Breast epithelium (tissue), 4 donors: ENCODE measurements at regions not wholly inside any gene's neighbourhood (a gene's known extent, or its start where the extent isn't known, plus 50 kb on each side); places are given as distances from the start of the nearest gene placed in this dataset.

Experiments used
- DNase-seq, 2 donors: peaks; one replicate each; pipeline ENCODE4 v3.0.0-alpha.2; 2019; ENCODE audit warnings: low spot score in 2 of 2
- H3K27ac ChIP-seq, 2 donors: fragments of 200-600 bp; sonication (generic) in 1 of 2; one replicate each; pipeline ENCODE4 v1.5.1; 2016 to 2019; ENCODE audit warnings: mild to moderate bottlenecking in 1 of 2
- H3K27me3 ChIP-seq, 2 donors: fragments of 200-600 bp; sonication (generic) in 1 of 2; one replicate each; pipeline versions ENCODE4 v1.5.1 to v1.6.0; 2017 to 2019; ENCODE audit warnings: control low read depth in 1 of 2, mild to moderate bottlenecking in 1 of 2
- H3K36me3 ChIP-seq: fragments of 200-600 bp; one replicate; pipeline ENCODE4 v1.5.1; 2019
- H3K4me1 ChIP-seq, 2 donors: fragments of 200-600 bp; sonication (generic); one replicate each; pipeline ENCODE4 v1.5.1; 2016 to 2019; ENCODE audit warnings: control low read depth in 1 of 2
- H3K4me3 ChIP-seq, 3 donors: fragments of 200-600 bp; sonication (generic); 1 replicate in 2 of 3; 2 replicates in 1 of 3; pipeline ENCODE4 v1.5.1; 2016 to 2019; ENCODE audit warnings: mild to moderate bottlenecking in 3 of 3, moderate library complexity in 2 of 3
- H3K9me3 ChIP-seq, 2 donors: fragments of 200-600 bp; sonication (generic) in 1 of 2; one replicate each; pipeline ENCODE4 v1.5.1; 2016 to 2019; ENCODE audit warnings: control low read depth in 1 of 2
- CTCF ChIP-seq, 3 donors: fragments of 450-650 bp; IDR thresholded peaks; one replicate each; pipeline ENCODE4 v1.5.1; 2016 to 2017; ENCODE audit warnings: antibody characterized with exemption in 3 of 3, mild to moderate bottlenecking in 3 of 3, moderate library complexity in 3 of 3
- POLR2A ChIP-seq: fragments of 450-650 bp; IDR thresholded peaks from one replicate; pipeline ENCODE4 v1.6.1; 2016; ENCODE audit warnings: antibody characterized with exemption, mild to moderate bottlenecking, moderate library complexity
- POLR2AphosphoS5 ChIP-seq, 3 donors: sonication (generic); formaldehyde crosslinking; IDR thresholded peaks; one replicate each; pipeline ENCODE4 v1.6.1; 2017; ENCODE audit warnings: antibody characterized with exemption in 3 of 3
- intact Hi-C: fragments of 100-400 bp; cut with DNase I; formaldehyde crosslinking; loops from one replicate; pipeline ENCODE4 v1.15.1; 2023; ENCODE audit warnings: low total_unique reads

GRCh38 chr20:24261351-24261750 is 208.1 kb upstream of the SYNDIG1 start:
- DNase-seq, result no peak
- TF ChIP-seq POLR2AphosphoS5 (IDR thresholded peaks at IDR 0.05), result no peak
- TF ChIP-seq POLR2A, result no peak
- no peak for TF ChIP-seq CTCF (IDR thresholded peaks at IDR 0.05)
- H3K27ac ChIP-seq, result no peak overlapping the region
- no peaks in the 10 kb centered on the region for H3K9me3 ChIP-seq
- intact Hi-C loops, result no loop called here
- no peaks in the 10 kb centered on the region for H3K36me3 ChIP-seq
- H3K4me3 ChIP-seq, result no peak overlapping the region
- peaks cover 0 to 4% of the 10 kb centered on the region in 2 donors for H3K27me3 ChIP-seq
- no peaks in the 10 kb centered on the region for H3K4me1 ChIP-seq

- intact Hi-C loops, result no loop called here
Measured at GRCh38 chr20:24257171-24257570, 212.3 kb upstream of the SYNDIG1 start.

GRCh38 chr20:24256307-24256706 is 213.1 kb upstream of the SYNDIG1 start:
- Histone ChIP-seq H3K27me3 (peaks cover 0 to 4% of the 10 kb centered on the region in 2 donors), H3K27ac (no peak overlapping the region), H3K9me3 (no peaks in the 10 kb centered on the region), H3K36me3 (no peaks in the 10 kb centered on the region), H3K4me1 (no peaks in the 10 kb centered on the region), H3K4me3 (no peak overlapping the region)
- TF ChIP-seq CTCF (IDR thresholded peaks at IDR 0.05) (no peak), POLR2AphosphoS5 (IDR thresholded peaks at IDR 0.05) (no peak), POLR2A (no peak)
- intact Hi-C loops, result no loop called here
- no peak for DNase-seq

More at GRCh38 chr20:24257171-24257570, 212.3 kb upstream of the SYNDIG1 start:
- H3K4me3 ChIP-seq, result no peak overlapping the region
- no peak for DNase-seq
- H3K36me3 ChIP-seq, result no peaks in the 10 kb centered on the region
- no peak for TF ChIP-seq POLR2A
- no peak for TF ChIP-seq POLR2AphosphoS5 (IDR thresholded peaks at IDR 0.05)
- no peak for TF ChIP-seq CTCF (IDR thresholded peaks at IDR 0.05)
- peaks cover 0 to 4% of the 10 kb centered on the region in 2 donors for H3K27me3 ChIP-seq
- H3K9me3 ChIP-seq, result no peaks in the 10 kb centered on the region
- no peaks in the 10 kb centered on the region for H3K4me1 ChIP-seq
- H3K27ac ChIP-seq, result no peak overlapping the region

GRCh38 chr20:24254480-24254879 is 214.9 kb upstream of the SYNDIG1 start:
- Histone ChIP-seq H3K4me3 (no peak overlapping the region), H3K4me1 (no peaks in the 10 kb centered on the region), H3K27ac (no peak overlapping the region), H3K36me3 (no peaks in the 10 kb centered on the region), H3K27me3 (no peaks in the 10 kb centered on the region), H3K9me3 (no peaks in the 10 kb centered on the region)
- DNase-seq, result no peak
- TF ChIP-seq CTCF (IDR thresholded peaks at IDR 0.05), result no peak
- TF ChIP-seq POLR2A, result no peak
- no peak for TF ChIP-seq POLR2AphosphoS5 (IDR thresholded peaks at IDR 0.05)
- intact Hi-C loops, result no loop called here

- no peaks in the 10 kb centered on the region for H3K36me3 ChIP-seq
- TF ChIP-seq CTCF (IDR thresholded peaks at IDR 0.05), result no peak
- no peak for TF ChIP-seq POLR2AphosphoS5 (IDR thresholded peaks at IDR 0.05)
- no peak overlapping the region for H3K27ac ChIP-seq
- no peaks in the 10 kb centered on the region for H3K9me3 ChIP-seq
- H3K4me1 ChIP-seq, result no peaks in the 10 kb centered on the region
- no peaks in the 10 kb centered on the region for H3K27me3 ChIP-seq
- no peak for DNase-seq
- intact Hi-C loops, result no loop called here
- H3K4me3 ChIP-seq, result no peak overlapping the region
Measured at GRCh38 chr20:24253321-24253720, 216.1 kb upstream of the SYNDIG1 start.
